WTC11 (cell line): ENCODE measurements at regions not wholly inside any gene's neighbourhood (a gene's known extent, or its start where the extent isn't known, plus 50 kb on each side); places are given as distances from the start of the nearest gene placed in this dataset.
"Not testable (repeated sequence)": the region's sequence is repeated elsewhere in the genome, so short reads cannot be mapped to it uniquely, and the experiment has no call there.

Source experiments
- ATAC-seq: fragments of 200-7000 bp; cut with Tn5 transposase; 2 replicates; pipeline ENCODE4 v1.10.0; 2021; ENCODE audit warnings: mild to moderate bottlenecking, moderate library complexity
- CTCF ChIA-PET: fragments of 300-600 bp; sonication (Branson Sonifier 250); formaldehyde crosslinking; loops from one replicate; lab custom pipeline; 2021; ENCODE audit warnings: antibody characterized with exemption; lab: Charles Lee
- POLR2A ChIA-PET: fragments of 350-600 bp; sonication (Branson Sonifier 250); formaldehyde crosslinking; loops from one replicate; lab custom pipeline; 2021; ENCODE audit warnings: antibody characterized with exemption; lab: Charles Lee
- DNase-seq: peaks from one replicate; pipeline ENCODE4 v3.0.0; 2021; ENCODE audit warnings: low spot score
- H3K27ac Mint-ChIP-seq: 2 replicates; pipeline ENCODE4 v1.8.0; 2021; ENCODE audit warnings: mixed read lengths
- H3K27me3 Mint-ChIP-seq: 2 replicates; pipeline ENCODE4 v1.8.0; 2021; ENCODE audit warnings: low read depth, mild to moderate bottlenecking, moderate library complexity, mixed read lengths
- H3K36me3 Mint-ChIP-seq: 2 replicates; pipeline ENCODE4 v1.8.0; 2021; ENCODE audit warnings: mixed read lengths
- H3K4me1 Mint-ChIP-seq: 2 replicates; pipeline ENCODE4 v1.8.0; 2022; ENCODE audit warnings: mixed read lengths
- H3K4me3 Mint-ChIP-seq: 2 replicates; pipeline ENCODE4 v1.8.0; 2021; ENCODE audit warnings: mild to moderate bottlenecking, moderate library complexity, mixed read lengths
- H3K9me3 Mint-ChIP-seq: 2 replicates; pipeline ENCODE4 v1.8.0; 2021; ENCODE audit warnings: mixed read lengths
- CBFB ChIP-seq: sonication (generic); formaldehyde crosslinking; IDR thresholded peaks from 2 replicates; pipeline ENCODE4 v1.8.1; 2022; ENCODE audit warnings: mild to moderate bottlenecking, low read depth, missing genetic modification reagents
- IRF2 ChIP-seq: sonication (generic); formaldehyde crosslinking; IDR thresholded peaks from 2 replicates; pipeline ENCODE4 v1.8.0; 2022; ENCODE audit warnings: low read depth, missing genetic modification reagents, borderline replicate concordance
- NR3C1 ChIP-seq: sonication (generic); formaldehyde crosslinking; conservative IDR thresholded peaks from 2 replicates; pipeline ENCODE4 v1.8.1; 2023; ENCODE audit warnings: low read depth, mild to moderate bottlenecking, missing genetic modification reagents
- RELA ChIP-seq: sonication (generic); formaldehyde crosslinking; IDR thresholded peaks from 2 replicates; pipeline ENCODE4 v1.8.1; 2022; ENCODE audit warnings: missing genetic modification reagents, mild to moderate bottlenecking, borderline replicate concordance
- TF ChIP-seq, protein P1 (sequence below): sonication (generic); formaldehyde crosslinking; IDR thresholded peaks from 2 replicates; pipeline ENCODE4 v1.8.1; 2023; ENCODE audit warnings: mild to moderate bottlenecking, missing genetic modification reagents, borderline replicate concordance
- TF ChIP-seq, protein P2 (sequence below): fragments of 250-450 bp; sonication (Bioruptor Pico); IDR thresholded peaks from 2 replicates; pipeline ENCODE4 v1.9.0; 2021; ENCODE audit warnings: moderate library complexity, mild to moderate bottlenecking, inconsistent platforms, borderline replicate concordance
- TF ChIP-seq, protein P3 (sequence below): sonication (generic); formaldehyde crosslinking; IDR thresholded peaks from 2 replicates; pipeline ENCODE4 v1.8.1; 2022; ENCODE audit warnings: missing genetic modification reagents, borderline replicate concordance
- TF ChIP-seq, protein P4 (sequence below): sonication (generic); formaldehyde crosslinking; conservative IDR thresholded peaks from 2 replicates; pipeline ENCODE4 v1.8.1; 2022; ENCODE audit warnings: mild to moderate bottlenecking, missing genetic modification reagents
- TF ChIP-seq, protein P5 (sequence below): sonication (generic); formaldehyde crosslinking; IDR thresholded peaks from 2 replicates; pipeline ENCODE4 v1.8.0; 2022; ENCODE audit warnings: mild to moderate bottlenecking, missing genetic modification reagents

DNA sequence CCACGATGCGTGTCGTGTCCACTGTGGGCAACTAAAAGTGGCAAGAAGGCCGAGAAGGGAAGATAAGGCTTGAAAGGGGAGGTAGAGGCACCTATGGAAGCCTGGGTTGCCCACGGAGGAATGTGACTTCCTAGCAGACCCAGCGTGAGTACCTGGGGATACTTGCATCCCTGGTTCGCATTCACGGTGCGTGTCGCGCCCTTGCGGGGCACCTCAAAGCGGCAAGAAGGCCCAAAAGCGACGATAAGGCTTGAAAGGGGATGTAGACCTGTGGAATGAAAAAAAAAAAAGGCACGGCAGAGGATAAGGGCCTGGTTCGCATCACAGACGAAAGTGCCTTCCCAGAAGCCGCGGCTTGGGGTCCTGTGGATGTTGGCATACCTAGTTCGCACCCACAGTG is 282.9 kb downstream of the ALG10 start (continued):
- TF ChIP-seq, protein P1, sequence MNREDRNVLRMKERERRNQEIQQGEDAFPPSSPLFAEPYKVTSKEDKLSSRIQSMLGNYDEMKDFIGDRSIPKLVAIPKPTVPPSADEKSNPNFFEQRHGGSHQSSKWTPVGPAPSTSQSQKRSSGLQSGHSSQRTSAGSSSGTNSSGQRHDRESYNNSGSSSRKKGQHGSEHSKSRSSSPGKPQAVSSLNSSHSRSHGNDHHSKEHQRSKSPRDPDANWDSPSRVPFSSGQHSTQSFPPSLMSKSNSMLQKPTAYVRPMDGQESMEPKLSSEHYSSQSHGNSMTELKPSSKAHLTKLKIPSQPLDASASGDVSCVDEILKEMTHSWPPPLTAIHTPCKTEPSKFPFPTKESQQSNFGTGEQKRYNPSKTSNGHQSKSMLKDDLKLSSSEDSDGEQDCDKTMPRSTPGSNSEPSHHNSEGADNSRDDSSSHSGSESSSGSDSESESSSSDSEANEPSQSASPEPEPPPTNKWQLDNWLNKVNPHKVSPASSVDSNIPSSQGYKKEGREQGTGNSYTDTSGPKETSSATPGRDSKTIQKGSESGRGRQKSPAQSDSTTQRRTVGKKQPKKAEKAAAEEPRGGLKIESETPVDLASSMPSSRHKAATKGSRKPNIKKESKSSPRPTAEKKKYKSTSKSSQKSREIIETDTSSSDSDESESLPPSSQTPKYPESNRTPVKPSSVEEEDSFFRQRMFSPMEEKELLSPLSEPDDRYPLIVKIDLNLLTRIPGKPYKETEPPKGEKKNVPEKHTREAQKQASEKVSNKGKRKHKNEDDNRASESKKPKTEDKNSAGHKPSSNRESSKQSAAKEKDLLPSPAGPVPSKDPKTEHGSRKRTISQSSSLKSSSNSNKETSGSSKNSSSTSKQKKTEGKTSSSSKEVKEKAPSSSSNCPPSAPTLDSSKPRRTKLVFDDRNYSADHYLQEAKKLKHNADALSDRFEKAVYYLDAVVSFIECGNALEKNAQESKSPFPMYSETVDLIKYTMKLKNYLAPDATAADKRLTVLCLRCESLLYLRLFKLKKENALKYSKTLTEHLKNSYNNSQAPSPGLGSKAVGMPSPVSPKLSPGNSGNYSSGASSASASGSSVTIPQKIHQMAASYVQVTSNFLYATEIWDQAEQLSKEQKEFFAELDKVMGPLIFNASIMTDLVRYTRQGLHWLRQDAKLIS (CRISPR knock-in tag), result no peak
- TF ChIP-seq, protein P2, sequence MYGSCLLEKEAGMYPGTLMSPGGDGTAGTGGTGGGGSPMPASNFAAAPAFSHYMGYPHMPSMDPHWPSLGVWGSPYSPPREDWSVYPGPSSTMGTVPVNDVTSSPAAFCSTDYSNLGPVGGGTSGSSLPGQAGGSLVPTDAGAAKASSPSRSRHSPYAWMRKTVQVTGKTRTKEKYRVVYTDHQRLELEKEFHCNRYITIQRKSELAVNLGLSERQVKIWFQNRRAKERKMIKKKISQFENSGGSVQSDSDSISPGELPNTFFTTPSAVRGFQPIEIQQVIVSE, result no peak
- TF ChIP-seq IRF2 (CRISPR knock-in tag) (no peak), CBFB (CRISPR knock-in tag) (no peak)
- TF ChIP-seq, protein P3, sequence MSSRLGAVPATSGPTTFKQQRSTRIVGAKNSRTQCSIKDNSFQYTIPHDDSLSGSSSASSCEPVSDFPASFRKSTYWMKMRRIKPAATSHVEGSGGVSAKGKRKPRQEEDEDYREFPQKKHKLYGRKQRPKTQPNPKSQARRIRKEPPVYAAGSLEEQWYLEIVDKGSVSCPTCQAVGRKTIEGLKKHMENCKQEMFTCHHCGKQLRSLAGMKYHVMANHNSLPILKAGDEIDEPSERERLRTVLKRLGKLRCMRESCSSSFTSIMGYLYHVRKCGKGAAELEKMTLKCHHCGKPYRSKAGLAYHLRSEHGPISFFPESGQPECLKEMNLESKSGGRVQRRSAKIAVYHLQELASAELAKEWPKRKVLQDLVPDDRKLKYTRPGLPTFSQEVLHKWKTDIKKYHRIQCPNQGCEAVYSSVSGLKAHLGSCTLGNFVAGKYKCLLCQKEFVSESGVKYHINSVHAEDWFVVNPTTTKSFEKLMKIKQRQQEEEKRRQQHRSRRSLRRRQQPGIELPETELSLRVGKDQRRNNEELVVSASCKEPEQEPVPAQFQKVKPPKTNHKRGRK (CRISPR knock-in tag), result no peak

DNA sequence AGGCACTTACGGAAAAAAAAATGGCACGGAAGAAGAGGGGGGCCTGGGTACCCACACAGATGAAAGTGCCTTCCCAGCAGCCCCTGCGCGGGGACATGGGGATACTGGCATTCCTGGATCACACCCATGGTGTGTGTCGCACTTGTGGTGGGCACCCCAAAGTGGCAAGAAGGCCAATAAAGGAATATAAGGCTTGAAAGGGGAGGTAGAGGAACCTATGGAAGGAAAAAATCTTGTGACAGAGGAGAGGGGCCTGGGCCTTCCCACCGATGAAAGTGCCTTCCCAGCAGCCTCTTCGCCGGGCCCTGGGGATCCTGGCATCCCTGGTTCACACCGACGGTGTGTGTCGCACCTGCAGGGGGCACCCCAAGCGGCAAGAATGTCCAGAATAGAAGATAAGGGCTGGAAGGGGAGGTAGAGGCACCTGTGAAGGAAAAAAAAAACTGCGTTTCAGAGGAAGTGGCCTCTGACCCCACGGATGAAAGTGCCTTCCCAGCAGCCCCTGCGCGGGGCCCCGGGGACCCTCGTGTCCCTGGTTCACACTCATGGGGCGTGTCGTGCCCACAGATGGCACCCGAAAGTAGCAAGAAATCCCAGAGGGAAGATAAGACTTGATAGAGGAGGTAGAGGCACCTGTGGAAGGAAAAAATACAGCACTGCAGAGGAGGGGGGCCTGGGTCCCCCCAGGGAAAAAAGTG is 284.0 kb downstream of the ALG10 start:
- DNase-seq (no peak), ATAC-seq (no peak)
- H3K27me3 Mint-ChIP-seq, result peaks cover 30% of the 10 kb centered on the region
- TF ChIP-seq, protein P4, sequence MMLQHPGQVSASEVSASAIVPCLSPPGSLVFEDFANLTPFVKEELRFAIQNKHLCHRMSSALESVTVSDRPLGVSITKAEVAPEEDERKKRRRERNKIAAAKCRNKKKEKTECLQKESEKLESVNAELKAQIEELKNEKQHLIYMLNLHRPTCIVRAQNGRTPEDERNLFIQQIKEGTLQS, result no peak
- TF ChIP-seq, protein P5, sequence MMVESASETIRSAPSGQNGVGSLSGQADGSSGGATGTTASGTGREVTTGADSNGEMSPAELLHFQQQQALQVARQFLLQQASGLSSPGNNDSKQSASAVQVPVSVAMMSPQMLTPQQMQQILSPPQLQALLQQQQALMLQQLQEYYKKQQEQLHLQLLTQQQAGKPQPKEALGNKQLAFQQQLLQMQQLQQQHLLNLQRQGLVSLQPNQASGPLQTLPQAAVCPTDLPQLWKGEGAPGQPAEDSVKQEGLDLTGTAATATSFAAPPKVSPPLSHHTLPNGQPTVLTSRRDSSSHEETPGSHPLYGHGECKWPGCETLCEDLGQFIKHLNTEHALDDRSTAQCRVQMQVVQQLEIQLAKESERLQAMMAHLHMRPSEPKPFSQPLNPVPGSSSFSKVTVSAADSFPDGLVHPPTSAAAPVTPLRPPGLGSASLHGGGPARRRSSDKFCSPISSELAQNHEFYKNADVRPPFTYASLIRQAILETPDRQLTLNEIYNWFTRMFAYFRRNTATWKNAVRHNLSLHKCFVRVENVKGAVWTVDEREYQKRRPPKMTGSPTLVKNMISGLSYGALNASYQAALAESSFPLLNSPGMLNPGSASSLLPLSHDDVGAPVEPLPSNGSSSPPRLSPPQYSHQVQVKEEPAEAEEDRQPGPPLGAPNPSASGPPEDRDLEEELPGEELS (CRISPR knock-in tag), result no peak
- TF ChIP-seq RELA (CRISPR knock-in tag) (no peak), NR3C1 (CRISPR knock-in tag) (no peak)
- peaks cover 85% of the 10 kb centered on the region for H3K36me3 Mint-ChIP-seq
- POLR2A ChIA-PET, result no interaction called here
- no peak overlapping the region for H3K4me3 Mint-ChIP-seq
- H3K4me1 Mint-ChIP-seq, result no peaks in the 10 kb centered on the region
- CTCF ChIA-PET, result no interaction called here
- no peak overlapping the region for H3K27ac Mint-ChIP-seq
- peaks cover 87% of the 10 kb centered on the region for H3K9me3 Mint-ChIP-seq

DNA sequence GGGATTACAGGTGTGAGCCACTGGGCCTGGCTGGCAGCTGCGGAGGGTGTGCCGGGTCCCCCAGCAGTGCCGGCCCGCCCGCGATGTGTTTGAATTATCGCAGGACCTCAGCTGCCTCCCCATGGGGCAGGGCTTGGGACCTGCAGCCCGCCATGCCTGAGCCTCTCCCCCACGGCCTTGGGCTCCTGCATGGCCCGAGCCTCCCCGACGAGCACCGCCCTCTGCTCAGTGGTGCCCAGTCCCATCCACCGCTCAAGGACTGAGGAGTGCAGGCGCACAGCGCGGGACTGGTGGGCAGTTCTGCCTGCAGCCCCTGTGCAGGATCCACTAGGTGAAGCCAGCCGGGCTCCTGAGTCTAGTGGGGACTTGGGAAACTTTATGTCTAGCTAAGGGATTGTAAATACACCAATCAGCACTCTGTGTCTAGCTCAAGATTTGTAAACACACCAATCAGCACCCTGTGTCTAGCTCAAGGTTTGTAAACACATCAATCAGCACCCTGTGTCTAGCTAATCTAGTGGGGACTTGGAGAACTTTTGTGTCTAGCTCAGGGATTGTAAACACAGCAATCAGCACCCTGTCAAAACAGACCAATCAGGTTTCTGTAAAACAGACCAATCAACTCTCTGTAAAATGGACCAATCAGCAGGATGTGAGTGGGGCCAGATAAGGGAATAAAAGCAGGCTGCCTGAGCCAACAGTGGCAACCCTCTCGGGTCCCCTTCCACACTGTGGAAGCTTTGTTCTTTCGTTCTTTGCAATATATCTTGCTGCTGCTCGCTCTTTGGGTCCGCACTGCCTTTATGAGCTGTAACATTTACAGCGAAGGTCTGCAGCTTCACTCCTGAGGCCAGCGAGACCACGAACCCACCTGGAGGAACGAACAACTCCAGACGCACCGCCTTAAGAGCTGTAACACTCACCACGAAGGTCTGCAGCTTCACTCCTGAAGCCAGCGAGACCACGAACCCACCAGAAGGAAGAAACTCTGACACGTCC is 287.8 kb downstream of the ALG10 start:
- H3K36me3 Mint-ChIP-seq, result peaks cover 87% of the 10 kb centered on the region
- DNase-seq, CTCF ChIA-PET, ATAC-seq, POLR2A ChIA-PET, H3K4me3 Mint-ChIP-seq, H3K4me1 Mint-ChIP-seq, H3K27ac Mint-ChIP-seq: not testable (repeated sequence)
- H3K27me3 Mint-ChIP-seq, result peaks cover 23% of the 10 kb centered on the region
- H3K9me3 Mint-ChIP-seq, result peaks cover 87% of the 10 kb centered on the region
